GM13976 (cell line): ENCODE measurements at regions not wholly inside any gene's neighbourhood (a gene's known extent, or its start where the extent isn't known, plus 50 kb on each side); places are given as distances from the start of the nearest gene placed in this dataset.

Experiments
- DNase-seq: peaks from one replicate; pipeline ENCODE4 v3.0.0; 2012; ENCODE audit warnings: low spot score
- in situ Hi-C: fragments of 300-500 bp; cut with MboI; formaldehyde crosslinking; loops from one replicate; pipeline ENCODE4 v1.12.0; 2022; ENCODE audit warnings: low sequenced_read_pairs, mixed read lengths, inconsistent platforms; ENCODE audit not compliant: unreplicated experiment
- TF ChIP-seq, protein P1 (sequence below): IDR thresholded peaks from 2 replicates; pipeline ENCODE4 v1.5.1; 2012; ENCODE audit warnings: borderline replicate concordance, mild to moderate bottlenecking; ENCODE audit not compliant: insufficient read depth; ENCODE audit errors: extremely low read depth, missing control alignments, control extremely low read depth

DNA sequence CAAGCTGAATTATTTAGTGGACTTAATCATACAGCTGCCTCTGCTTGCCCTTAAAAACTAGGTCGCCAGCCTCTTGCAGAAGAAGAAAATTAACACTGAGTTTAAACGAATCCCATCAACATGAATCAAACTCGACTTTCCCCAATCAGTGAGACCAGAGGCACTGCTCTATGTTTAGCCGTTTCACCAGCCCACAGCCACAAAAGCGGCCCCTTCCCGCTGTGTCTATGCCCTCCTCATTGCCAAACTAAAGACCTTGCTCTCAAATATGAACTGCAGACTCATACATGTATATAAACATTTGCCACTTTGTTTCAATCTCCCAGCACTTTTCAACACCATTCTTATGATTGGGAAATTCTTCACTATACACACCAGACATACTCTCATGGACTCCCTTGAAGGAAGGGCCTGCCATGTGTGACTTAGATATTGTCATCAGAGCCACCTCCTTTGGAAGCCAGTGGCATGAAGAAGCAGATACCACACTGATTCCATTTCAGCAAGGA, 105.8 kb upstream of the ADGRF1 start:
- in situ Hi-C loops: no loop called here
- no peak for DNase-seq
- TF ChIP-seq, protein P1, sequence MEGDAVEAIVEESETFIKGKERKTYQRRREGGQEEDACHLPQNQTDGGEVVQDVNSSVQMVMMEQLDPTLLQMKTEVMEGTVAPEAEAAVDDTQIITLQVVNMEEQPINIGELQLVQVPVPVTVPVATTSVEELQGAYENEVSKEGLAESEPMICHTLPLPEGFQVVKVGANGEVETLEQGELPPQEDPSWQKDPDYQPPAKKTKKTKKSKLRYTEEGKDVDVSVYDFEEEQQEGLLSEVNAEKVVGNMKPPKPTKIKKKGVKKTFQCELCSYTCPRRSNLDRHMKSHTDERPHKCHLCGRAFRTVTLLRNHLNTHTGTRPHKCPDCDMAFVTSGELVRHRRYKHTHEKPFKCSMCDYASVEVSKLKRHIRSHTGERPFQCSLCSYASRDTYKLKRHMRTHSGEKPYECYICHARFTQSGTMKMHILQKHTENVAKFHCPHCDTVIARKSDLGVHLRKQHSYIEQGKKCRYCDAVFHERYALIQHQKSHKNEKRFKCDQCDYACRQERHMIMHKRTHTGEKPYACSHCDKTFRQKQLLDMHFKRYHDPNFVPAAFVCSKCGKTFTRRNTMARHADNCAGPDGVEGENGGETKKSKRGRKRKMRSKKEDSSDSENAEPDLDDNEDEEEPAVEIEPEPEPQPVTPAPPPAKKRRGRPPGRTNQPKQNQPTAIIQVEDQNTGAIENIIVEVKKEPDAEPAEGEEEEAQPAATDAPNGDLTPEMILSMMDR: no peak

GRCh38 chr6:47147175-47147727, 105.1 kb upstream of the ADGRF1 start:
- TF ChIP-seq, protein P1: no peak
- DNase-seq: no peak
- in situ Hi-C loops: no loop called here

DNA sequence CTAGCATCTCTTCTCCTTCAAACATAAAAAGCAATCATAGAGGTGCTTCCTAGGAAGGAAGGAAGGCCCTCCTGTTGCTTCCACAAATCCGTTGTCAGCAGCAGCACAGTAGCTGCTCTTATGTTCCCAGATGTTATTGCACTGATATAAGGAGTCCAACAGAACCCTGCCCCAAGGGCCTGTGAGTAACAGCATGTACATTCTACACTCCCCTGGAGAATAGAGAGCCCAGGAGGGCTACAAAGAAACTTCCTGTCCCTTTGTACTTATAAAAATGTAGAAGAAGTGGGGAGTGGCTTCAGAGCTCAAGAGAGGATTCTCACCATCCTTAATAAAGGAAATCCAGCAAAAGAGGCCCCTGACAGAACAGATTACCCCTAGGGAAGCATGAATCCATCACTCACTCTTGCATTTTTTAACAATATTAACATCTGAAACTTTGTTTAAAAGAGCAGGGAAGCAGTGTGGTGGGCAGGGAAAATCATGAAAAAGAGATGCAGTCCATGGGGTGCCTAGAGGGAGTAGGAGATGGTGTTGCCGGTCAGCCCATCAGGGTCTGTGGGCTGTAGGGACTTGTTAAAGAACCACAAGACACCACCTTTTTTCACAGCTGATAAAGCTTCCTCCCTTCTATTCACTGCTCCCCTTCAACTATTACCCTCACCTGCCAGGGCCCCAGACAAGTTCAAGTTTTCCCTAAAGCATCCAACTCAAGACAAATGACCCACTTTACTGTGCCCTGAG, 104.5 kb upstream of the ADGRF1 start:
- TF ChIP-seq, protein P1: no peak
- no peak for DNase-seq
- in situ Hi-C loops: no loop called here

DNA sequence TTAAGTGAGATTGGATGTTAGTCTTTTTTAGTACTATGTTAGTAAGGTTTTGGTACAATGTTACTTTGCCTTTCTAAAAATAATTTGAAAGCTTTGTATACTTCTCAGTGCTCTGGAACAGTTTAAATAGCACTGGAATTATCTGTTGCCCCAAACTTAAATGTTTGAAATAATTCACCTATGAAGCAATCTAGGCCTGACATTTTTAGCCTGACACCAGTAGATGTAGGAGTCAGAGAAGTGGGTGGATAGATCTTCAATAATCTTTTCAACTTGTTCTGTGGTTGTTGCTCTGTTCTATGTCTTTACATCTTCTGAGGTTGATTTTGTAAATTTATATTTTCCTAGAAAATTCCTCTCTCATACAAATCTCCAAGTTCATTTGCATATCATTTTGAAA, 103.1 kb upstream of the ADGRF1 start:
- TF ChIP-seq, protein P1: no peak
- in situ Hi-C loops: no loop called here
- no peak for DNase-seq

GRCh38 chr6:47144306-47144705, 102.2 kb upstream of the ADGRF1 start:
- DNase-seq: no peak

DNA sequence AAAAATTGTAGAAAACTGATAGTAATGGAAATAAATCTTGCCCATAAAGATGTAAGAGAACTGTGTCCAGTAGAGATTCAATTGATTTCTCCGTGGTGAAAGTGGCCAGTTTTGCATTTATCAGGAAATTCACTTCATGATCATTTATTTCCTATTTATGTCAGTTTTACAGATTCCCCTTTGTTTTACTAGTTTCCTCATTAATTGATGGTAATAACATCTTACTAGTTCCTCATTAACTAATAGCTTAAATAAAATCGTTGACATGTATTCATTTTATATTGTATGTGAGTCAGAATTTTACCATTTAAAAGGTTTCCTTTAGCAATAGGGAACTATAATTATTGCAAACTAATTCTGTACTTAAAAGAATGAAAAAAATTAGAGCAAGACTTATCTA, 99.8 kb upstream of the ADGRF1 start:
- in situ Hi-C loops: no loop called here
- TF ChIP-seq, protein P1: no peak
- DNase-seq: no peak

More at GRCh38 chr6:47144306-47144705, 102.2 kb upstream of the ADGRF1 start:
- TF ChIP-seq, protein P1: no peak
- in situ Hi-C loops: no loop called here
